BJ (cell line): ENCODE measurements at regions not wholly inside any gene's neighbourhood (a gene's known extent, or its start where the extent isn't known, plus 50 kb on each side); places are given as distances from the start of the nearest gene placed in this dataset.

Source experiments
- CTCF ChIA-PET: fragments of 350-600 bp; formaldehyde crosslinking; extraction: SDS; loops from one replicate; lab custom pipeline; 2021; ENCODE audit warnings: antibody characterized with exemption, inconsistent platforms; lab: Yijun Ruan, JAX
- POLR2A ChIA-PET: fragments of 300-600 bp; sonication (Branson Sonifier 250); formaldehyde crosslinking; extraction: SDS; loops from one replicate; lab custom pipeline; 2021; ENCODE audit warnings: antibody characterized with exemption; lab: Charles Lee
- DNase-seq: peaks from one replicate; pipeline ENCODE4 v3.0.0-alpha.2; 2011; ENCODE audit warnings: low read depth
- H3K27me3 ChIP-seq: 2 replicates; pipeline ENCODE4 v1.6.0; 2011; ENCODE audit warnings: low read length; ENCODE audit not compliant: control insufficient read depth, insufficient read depth
- H3K36me3 ChIP-seq: 2 replicates; pipeline ENCODE4 v1.5.1; 2011; ENCODE audit warnings: low read length; ENCODE audit not compliant: control insufficient read depth, insufficient read depth
- H3K4me3 ChIP-seq: 2 replicates; pipeline ENCODE4 v1.5.1; 2011; ENCODE audit warnings: low read depth, mild to moderate bottlenecking, control low read depth, low read length
- CTCF ChIP-seq: IDR thresholded peaks from 2 replicates; pipeline ENCODE4 v1.5.1; 2011; ENCODE audit warnings: low read depth, mild to moderate bottlenecking, control low read depth, inconsistent platforms, low read length, moderate library complexity; ENCODE audit not compliant: insufficient read depth

- CTCF ChIA-PET, result interaction anchor here (2.0 to 2.8 kb wide), 2 partner anchors 10 to 26 kb away, joined by 6 to 8 read pairs; no protein-coding TSS in a partner anchor
- Histone ChIP-seq H3K36me3 (no peaks in the 10 kb centered on the region), H3K4me3 (no peak overlapping the region), H3K27me3 (0 out of 2 replicates have a peak, but pooled peaks cover 1% of the 10 kb centered on the region)
- TF ChIP-seq CTCF, result no peak
- DNase-seq, result no peak
- POLR2A ChIA-PET, result no interaction called here
Observed at GRCh38 chr5:168193493-168194250, 97.8 kb upstream of the WWC1 start.

GRCh38 chr5:168195110-168195509 is 96.3 kb upstream of the WWC1 start:
- no peak for TF ChIP-seq CTCF
- 0 out of 2 replicates have a peak, but pooled peaks cover 1% of the 10 kb centered on the region for H3K27me3 ChIP-seq
- no peak overlapping the region for H3K4me3 ChIP-seq
- no peak for DNase-seq
- CTCF ChIA-PET, result no interaction called here
- POLR2A ChIA-PET, result no interaction called here
- H3K36me3 ChIP-seq, result no peaks in the 10 kb centered on the region

- no peak for DNase-seq
- no peak for TF ChIP-seq CTCF
- Histone ChIP-seq H3K4me3 (no peak overlapping the region), H3K36me3 (no peaks in the 10 kb centered on the region), H3K27me3 (0 out of 2 replicates have a peak, but pooled peaks cover 1% of the 10 kb centered on the region)
- ChIA-PET POLR2A (no interaction called here), CTCF (interaction anchor here (0.6 kb wide), 1 partner anchor 21 kb away, joined by 3 read pairs; no protein-coding TSS in a partner anchor)
Observed at GRCh38 chr5:168198359-168198758, 93.1 kb upstream of the WWC1 start.

- H3K4me3 ChIP-seq, result no peak overlapping the region
- ChIA-PET CTCF (interaction anchor here (1.4 to 1.8 kb wide), 2 partner anchors 16 to 17 kb away, joined by 4 to 7 read pairs; no protein-coding TSS in a partner anchor), POLR2A (no interaction called here)
- DNase-seq, result no peak
- H3K27me3 ChIP-seq, result no peaks in the 10 kb centered on the region
- TF ChIP-seq CTCF, result no peak
- no peaks in the 10 kb centered on the region for H3K36me3 ChIP-seq
Observed at GRCh38 chr5:168202996-168203395, 88.4 kb upstream of the WWC1 start.

- POLR2A ChIA-PET, result no interaction called here
- DNase-seq, result no peak
- Histone ChIP-seq H3K36me3 (no peaks in the 10 kb centered on the region), H3K27me3 (no peaks in the 10 kb centered on the region; the same call in 1 of the 2 replicates), H3K4me3 (no peak overlapping the region)
- CTCF ChIA-PET, result interaction anchor here (1.4 kb wide), 1 partner anchor 18 kb away, joined by 4 read pairs; no protein-coding TSS in a partner anchor
- TF ChIP-seq CTCF, result no peak
Observed at GRCh38 chr5:168204165-168204564, 87.3 kb upstream of the WWC1 start.
